Pancreas (tissue), 10 donors: ENCODE measurements at regions not wholly inside any gene's neighbourhood (a gene's known extent, or its start where the extent isn't known, plus 50 kb on each side); places are given as distances from the start of the nearest gene placed in this dataset.

ENCODE experiments used
- ATAC-seq, 4 donors: fragments of 200-7000 bp; cut with Tn5 transposase; one replicate each; pipeline versions ENCODE4 v1.8.0 to v1.9.1; 2020; ENCODE audit warnings: mild to moderate bottlenecking in 4 of 4, moderate library complexity in 4 of 4
- DNase-seq, 6 donors: peaks; one replicate each; pipeline ENCODE4 v3.0.0-alpha.2; 2020
- FAIRE-seq: peaks from 2 replicates; lab custom pipeline; 2012; peaks lifted over from hg19 to GRCh38; lab: Jason Lieb, UNC
- H3K27ac ChIP-seq, 4 donors: fragments of 200-600 bp; sonication (generic); 1 replicate in 3 of 4; 2 replicates in 1 of 4; pipeline versions ENCODE4 v1.5.0 to v1.8.0; 2020
- H3K27me3 ChIP-seq, 4 donors: fragments of 200-600 bp; one replicate each; pipeline ENCODE4 v1.8.0; 2021
- H3K36me3 ChIP-seq, 3 donors: fragments of 200-600 bp; sonication (generic) in 1 of 3; one replicate each; pipeline versions ENCODE4 v1.5.0 to v1.8.0; 2020 to 2021
- H3K4me1 ChIP-seq, 3 donors: fragments of 200-600 bp; one replicate each; pipeline ENCODE4 v1.8.0; 2021
- H3K4me3 ChIP-seq, 4 donors: fragments of 200-600 bp; sonication (generic) in 2 of 4; one replicate each; pipeline versions ENCODE4 v1.5.0 to v1.8.0; 2020 to 2021
- H3K9me3 ChIP-seq, 4 donors: fragments of 200-600 bp; one replicate each; pipeline ENCODE4 v1.8.0; 2021
- CTCF ChIP-seq, 4 donors: fragments of 200-600 bp; sonication (generic) in 3 of 4; IDR thresholded peaks; one replicate each; pipeline versions ENCODE4 v1.5.0 to v1.8.0; 2021; ENCODE audit warnings: antibody characterized with exemption in 4 of 4
- WGBS, 2 donors: extraction: QIAGEN DNeasy Blood & Tissue Kit; methylation state at CpG; one replicate each; pipeline ENCODE4 v1.1.7; 2013; 5-methylcytosine and 5-hydroxymethylcytosine counted together
- intact Hi-C, 3 donors: fragments of 100-400 bp; cut with DNase I; formaldehyde crosslinking; loops; one replicate each; pipeline versions ENCODE4 v1.11.1 to v1.14.2; 2022
- donor health status: healthy with polysubstance abuse.
- donor health status: DM: no; HTN: no; CAD: no; lungs with moderate emphysema.
- donor health status: DM: no; HTN: no; CAD: no.
- donor health status: control.
- donor health status: control.
- donor health status: Bipolar disorder and iron deficiency.
- donor health status: DM: yes; HTN: yes; CAD: no.
- donor health status: DM: no; HTN: no; CAD: no.
- donor health status: DM: no; HTN: no; CAD: no.
- donor health status: DM: yes; HTN: yes; CAD: no.

GRCh38 chr4:62571494-62571893 is 1371.4 kb downstream of the ADGRL3 start:
- no peaks in the 10 kb centered on the region for H3K9me3 ChIP-seq
- DNase-seq (peak in 1 of 6 donors; percentile 11), ATAC-seq (no peak), FAIRE-seq (no peak)
- H3K4me1 ChIP-seq = no peaks in the 10 kb centered on the region
- H3K36me3 ChIP-seq = no peaks in the 10 kb centered on the region
- WGBS, 2 donors = 39 to 51% methylated on average over 4 of the region's 4 CpGs
- H3K27ac ChIP-seq = no peak overlapping the region
- no peak overlapping the region for H3K4me3 ChIP-seq
- H3K27me3 ChIP-seq = no peaks in the 10 kb centered on the region
- TF ChIP-seq CTCF (IDR thresholded peaks at IDR 0.05) = no peak
- intact Hi-C loops = no loop called here

- Histone ChIP-seq H3K9me3 (no peaks in the 10 kb centered on the region), H3K27ac (no peak overlapping the region), H3K36me3 (no peaks in the 10 kb centered on the region), H3K4me3 (no peak overlapping the region), H3K27me3 (no peaks in the 10 kb centered on the region), H3K4me1 (no peaks in the 10 kb centered on the region)
- ATAC-seq = no peak
- intact Hi-C loops = no loop called here
- TF ChIP-seq CTCF (IDR thresholded peaks at IDR 0.05) = no peak
- FAIRE-seq = no peak
- DNase-seq = no peak
Observed at GRCh38 chr4:62560858-62561257, 1360.7 kb downstream of the ADGRL3 start.

GRCh38 chr4:62550121-62550520 is 1350.0 kb downstream of the ADGRL3 start:
- Histone ChIP-seq H3K4me1 (no peaks in the 10 kb centered on the region), H3K27me3 (no peaks in the 10 kb centered on the region), H3K9me3 (no peaks in the 10 kb centered on the region), H3K4me3 (no peak overlapping the region), H3K27ac (no peak overlapping the region), H3K36me3 (no peaks in the 10 kb centered on the region)
- no peak for ATAC-seq
- no peak for TF ChIP-seq CTCF (IDR thresholded peaks at IDR 0.05)
- WGBS, 2 donors = 54 to 58% methylated on average over 2 of the region's 2 CpGs
- no peak for FAIRE-seq
- intact Hi-C loops = no loop called here
- no peak for DNase-seq

- DNase-seq (no peak), FAIRE-seq (no peak), ATAC-seq (no peak)
- H3K4me3 ChIP-seq = no peak overlapping the region
- H3K27me3 ChIP-seq = no peaks in the 10 kb centered on the region
- H3K36me3 ChIP-seq = no peaks in the 10 kb centered on the region
- intact Hi-C loops = no loop called here
- no peaks in the 10 kb centered on the region for H3K9me3 ChIP-seq
- WGBS, 2 donors = 75 to 80% methylated on average over 1 of the region's 1 CpG
- no peak for TF ChIP-seq CTCF (IDR thresholded peaks at IDR 0.05)
- H3K4me1 ChIP-seq = no peaks in the 10 kb centered on the region
- no peak overlapping the region for H3K27ac ChIP-seq
Observed at GRCh38 chr4:62549601-62550000, 1349.5 kb downstream of the ADGRL3 start.

- H3K4me3 ChIP-seq = no peak overlapping the region
- no peak for ATAC-seq
- H3K27me3 ChIP-seq = no peaks in the 10 kb centered on the region
- no peak overlapping the region for H3K27ac ChIP-seq
- DNase-seq = no peak
- TF ChIP-seq CTCF (IDR thresholded peaks at IDR 0.05) = no peak
- H3K9me3 ChIP-seq = no peaks in the 10 kb centered on the region
- intact Hi-C loops = no loop called here
- no peaks in the 10 kb centered on the region for H3K4me1 ChIP-seq
- no peaks in the 10 kb centered on the region for H3K36me3 ChIP-seq
- FAIRE-seq = no peak
Observed at GRCh38 chr4:62548765-62549164, 1348.6 kb downstream of the ADGRL3 start.
